LNCaP clone FGC (cell line): ENCODE measurements at regions not wholly inside any gene's neighbourhood (a gene's known extent, or its start where the extent isn't known, plus 50 kb on each side); places are given as distances from the start of the nearest gene placed in this dataset.

Experiments used
- DNase-seq: peaks from one replicate; pipeline ENCODE4 v3.0.0-alpha.2; 2011; ENCODE audit warnings: low read depth
- H3K4me3 ChIP-seq: 2 replicates; pipeline ENCODE4 v1.5.1; 2011; ENCODE audit warnings: mild to moderate bottlenecking, low read depth, low read length, control low read depth
- CTCF ChIP-seq: IDR thresholded peaks from 2 replicates; pipeline ENCODE4 v1.5.1; 2012; ENCODE audit warnings: mild to moderate bottlenecking; ENCODE audit not compliant: control insufficient read depth, insufficient read depth; ENCODE audit errors: extremely low read depth

DNA sequence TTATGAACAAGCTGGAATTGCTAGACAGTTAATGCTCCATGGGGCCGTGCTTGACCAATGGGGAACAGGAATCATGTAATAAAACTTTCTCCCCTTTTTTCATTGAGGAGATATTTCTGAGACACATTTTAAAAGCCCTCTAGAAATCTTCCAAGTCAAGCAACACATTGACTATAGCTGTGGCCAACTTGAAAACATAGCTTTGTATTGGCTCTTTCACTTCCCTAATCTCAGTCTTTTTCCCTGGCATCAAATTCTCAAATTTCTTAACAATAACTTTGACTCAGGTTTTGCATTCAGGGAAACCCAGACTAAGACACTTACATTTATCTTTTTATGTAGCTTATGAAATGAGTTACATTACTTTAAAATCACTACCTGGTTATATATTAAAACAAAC is 947.1 kb upstream of the MBL2 start:
- TF ChIP-seq CTCF: no peak
- no peak overlapping the region for H3K4me3 ChIP-seq
- DNase-seq: no peak

DNA sequence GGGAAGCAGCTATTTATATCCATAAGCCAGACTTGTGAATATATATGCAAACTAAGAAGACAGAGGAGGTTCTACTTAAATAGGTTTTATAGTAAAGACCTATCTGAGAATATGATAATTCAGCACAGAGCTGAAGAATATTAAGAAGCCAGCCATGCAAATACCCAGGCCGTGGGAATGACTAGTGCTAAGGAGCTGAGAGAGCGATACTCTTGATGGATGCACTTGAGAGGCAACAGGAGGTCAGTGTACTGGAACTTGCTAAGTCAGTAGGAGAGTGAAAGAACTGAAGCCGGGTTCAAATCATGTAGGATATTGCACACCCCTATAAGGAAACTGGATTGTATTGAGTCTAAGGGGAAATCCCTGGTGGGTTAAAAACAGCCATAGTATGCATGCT is 943.6 kb upstream of the MBL2 start:
- no peak overlapping the region for H3K4me3 ChIP-seq
- no peak for DNase-seq
- TF ChIP-seq CTCF: no peak

- no peak overlapping the region for H3K4me3 ChIP-seq
- no peak for DNase-seq
- TF ChIP-seq CTCF: no peak
These were observed 940.8 kb upstream of the MBL2 start for GRCh38 chr10:53713431-53713830.

GRCh38 chr10:53702489-53702888 is 929.9 kb upstream of the MBL2 start:
- TF ChIP-seq CTCF: no peak
- no peak for DNase-seq
- no peak overlapping the region for H3K4me3 ChIP-seq

GRCh38 chr10:53701213-53701612 is 928.6 kb upstream of the MBL2 start:
- DNase-seq: no peak
- H3K4me3 ChIP-seq: no peak overlapping the region
- TF ChIP-seq CTCF: no peak

- TF ChIP-seq CTCF: no peak
- no peak overlapping the region for H3K4me3 ChIP-seq
- no peak for DNase-seq
These were observed 927.7 kb upstream of the MBL2 start for GRCh38 chr10:53700278-53700677.

- TF ChIP-seq CTCF: no peak
- DNase-seq: no peak
These were observed 927.1 kb upstream of the MBL2 start for GRCh38 chr10:53699684-53700083.

More at GRCh38 chr10:53699684-53700083, 927.1 kb upstream of the MBL2 start:
- no peak overlapping the region for H3K4me3 ChIP-seq
